ENCODE measurements at regions not wholly inside any gene's neighbourhood (a gene's known extent, or its start where the extent isn't known, plus 50 kb on each side); places are given as distances from the start of the nearest gene placed in this dataset.
"Not testable (repeated sequence)": the region's sequence is repeated elsewhere in the genome, so short reads cannot be mapped to it uniquely, and the experiment has no call there.

DNA sequence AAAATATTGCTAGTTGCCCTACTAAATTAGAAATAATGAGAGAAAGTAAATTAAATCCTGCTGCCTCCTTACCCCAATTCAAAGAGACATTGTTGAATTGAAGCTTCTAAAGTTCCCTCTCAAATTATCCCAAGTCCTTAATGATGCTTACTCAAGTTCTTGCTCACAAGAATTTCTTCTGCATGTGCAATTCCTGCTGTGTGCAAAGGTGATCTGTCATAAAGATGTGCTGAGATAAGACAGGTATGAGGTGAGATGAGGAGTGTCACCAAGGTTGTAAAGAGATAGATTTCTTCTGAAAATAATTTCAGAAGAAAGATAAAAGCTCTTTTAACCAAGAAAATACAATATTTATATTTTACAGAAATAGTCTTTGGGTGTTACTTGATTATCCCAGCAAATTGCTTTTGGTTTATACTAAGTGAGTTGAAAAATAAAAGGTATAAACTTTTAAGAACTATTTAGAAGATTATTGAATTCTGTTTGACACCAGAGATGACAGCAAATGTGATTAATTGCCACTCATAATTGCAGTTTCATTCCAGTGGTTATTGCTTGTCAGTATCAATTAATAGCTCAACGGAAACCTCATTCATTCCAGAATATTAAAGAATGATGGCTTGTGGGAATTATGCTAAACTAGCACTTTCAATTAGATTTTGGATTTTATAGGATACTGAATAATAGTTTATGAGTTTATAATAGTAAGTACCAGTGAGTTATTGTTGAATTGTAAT lies 674.3 kb downstream of the STK39 start:
- TF ChIP-seq POLR2A (IDR thresholded peaks at IDR 0.05) (no peak), EP300 (IDR thresholded peaks at IDR 0.05) (no peak), CTCF (IDR thresholded peaks at IDR 0.05) (no peak)
- no peak for DNase-seq (ENCODE audit: low spot score in 2 of 2)
- no peaks in the 10 kb centered on the region for H3K36me3 ChIP-seq
- 72 to 78% methylated on average over 1 of the region's 1 CpG for WGBS, 2 donors
- H3K4me1 ChIP-seq, result no peaks in the 10 kb centered on the region
- no peaks in the 10 kb centered on the region for H3K9me3 ChIP-seq
- H3K27me3 ChIP-seq, result no peaks in the 10 kb centered on the region
- H3K27ac ChIP-seq, result no peak overlapping the region
- no peak overlapping the region for H3K4me3 ChIP-seq

GRCh38 chr2:167570370-167570769 lies 677.0 kb downstream of the STK39 start:
- H3K36me3 ChIP-seq, result no peaks in the 10 kb centered on the region
- DNase-seq (ENCODE audit: low spot score in 2 of 2), result no peak

DNA sequence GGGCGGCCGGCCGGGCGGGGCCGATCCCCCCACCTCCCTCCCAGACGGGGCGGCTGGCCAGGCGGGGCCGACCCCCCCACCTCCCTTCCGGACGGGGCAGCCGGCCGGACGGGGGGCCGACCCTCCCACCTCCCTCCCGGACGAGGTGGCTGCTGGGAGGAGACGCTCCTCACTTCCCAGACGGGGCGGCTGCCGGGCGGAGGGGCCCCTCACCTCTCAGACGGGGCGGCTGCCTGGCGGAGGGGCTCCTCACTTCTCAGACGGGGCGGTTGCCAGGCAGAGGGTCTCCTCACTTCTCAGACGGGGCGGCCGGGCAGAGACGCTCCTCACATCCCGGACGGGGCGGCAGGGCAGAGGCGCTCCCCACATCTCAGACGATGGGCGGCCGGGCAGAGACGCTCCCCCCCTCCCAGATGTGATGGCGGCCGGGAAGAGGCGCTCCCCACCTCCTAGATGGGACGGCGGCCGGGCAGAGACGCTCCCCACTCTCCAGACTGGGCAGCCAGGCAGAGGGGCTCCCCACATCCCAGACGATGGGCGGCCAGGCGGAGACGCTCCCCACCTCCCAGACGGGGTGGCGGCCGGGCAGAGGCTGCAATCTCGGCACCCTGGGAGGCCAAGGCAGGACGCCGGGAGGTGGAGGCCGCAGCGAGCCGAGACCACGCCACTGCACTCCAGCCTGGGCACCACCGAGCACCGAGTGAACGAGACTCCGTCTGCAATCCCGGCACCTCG lies 675.8 kb downstream of the XIRP2 start:
- not testable (repeated sequence) for H3K36me3 ChIP-seq; H3K4me1 ChIP-seq; H3K4me3 ChIP-seq; DNase-seq (ENCODE audit: low spot score in 2 of 2); H3K27me3 ChIP-seq; H3K27ac ChIP-seq
- peaks cover 0 to 19% (median 0%) of the 10 kb centered on the region in 4 donors for H3K9me3 ChIP-seq
- 90 to 100% methylated on average over 2 to 8 of the region's 66 CpGs for WGBS, 2 donors

More at GRCh38 chr2:167570370-167570769, 677.0 kb downstream of the STK39 start:
- Histone ChIP-seq H3K27me3 (no peaks in the 10 kb centered on the region), H3K27ac (no peak overlapping the region), H3K4me3 (no peak overlapping the region), H3K9me3 (peaks cover 0 to under 1% (median 0%) of the 10 kb centered on the region in 4 donors), H3K4me1 (no peaks in the 10 kb centered on the region)
- TF ChIP-seq POLR2A (IDR thresholded peaks at IDR 0.05) (no peak), CTCF (IDR thresholded peaks at IDR 0.05) (no peak), EP300 (IDR thresholded peaks at IDR 0.05) (no peak)
- WGBS, 2 donors, result 95 to 97% methylated on average over 3 of the region's 3 CpGs

DNA sequence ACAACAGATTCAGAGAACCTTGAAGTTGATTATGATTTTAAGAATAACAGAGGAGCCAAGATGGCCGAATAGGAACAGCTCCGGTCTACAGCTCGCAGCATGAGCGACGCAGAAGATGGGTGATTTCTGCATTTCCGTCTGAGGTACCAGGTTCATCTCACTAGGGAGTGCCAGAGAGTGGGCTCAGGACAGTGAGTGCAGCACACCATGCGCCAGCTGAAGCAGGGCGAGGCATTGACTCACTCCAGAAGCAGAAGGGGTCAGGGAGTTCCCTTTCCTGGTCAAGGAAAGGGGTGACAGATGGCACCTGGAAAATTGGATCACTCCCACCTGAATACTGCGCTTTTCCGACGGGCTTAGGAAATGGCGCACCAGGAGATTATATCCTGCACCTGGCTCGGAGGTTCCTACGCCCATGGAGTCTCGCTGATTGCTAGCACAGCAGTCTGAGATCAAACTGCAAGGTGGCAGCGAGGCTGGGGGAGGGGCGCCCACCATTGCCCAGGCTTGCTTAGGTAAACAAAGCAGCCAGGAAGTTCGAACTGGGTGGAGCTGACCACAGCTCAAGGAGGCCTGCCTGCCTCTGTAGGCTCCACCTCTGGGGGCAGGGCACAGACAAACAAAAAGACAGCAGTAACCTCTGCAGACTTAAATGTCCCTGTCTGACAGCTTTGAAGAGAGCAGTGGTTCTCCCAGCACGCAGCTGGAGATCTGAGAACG lies 670.2 kb downstream of the XIRP2 start:
- not testable (repeated sequence) for H3K27me3 ChIP-seq; H3K27ac ChIP-seq; H3K4me3 ChIP-seq; H3K36me3 ChIP-seq; H3K4me1 ChIP-seq; DNase-seq (ENCODE audit: low spot score in 2 of 2)
- WGBS, 2 donors, result 95 to 96% methylated on average over 18 to 19 of the region's 20 CpGs
- H3K9me3 ChIP-seq, result peaks cover 0 to 10% (median 0%) of the 10 kb centered on the region in 4 donors

- Histone ChIP-seq H3K27me3 (no peaks in the 10 kb centered on the region), H3K9me3 (peaks cover 0 to 5% (median 0%) of the 10 kb centered on the region in 4 donors), H3K36me3 (no peaks in the 10 kb centered on the region), H3K4me1 (peaks cover 0 to 5% (median 0%) of the 10 kb centered on the region in 4 donors), H3K4me3 (no peak overlapping the region), H3K27ac (no peak overlapping the region)
- no peak for TF ChIP-seq EP300 (IDR thresholded peaks at IDR 0.05)
- TF ChIP-seq CTCF (IDR thresholded peaks at IDR 0.05), result no peak
- TF ChIP-seq POLR2A (IDR thresholded peaks at IDR 0.05), result no peak
- DNase-seq (ENCODE audit: low spot score in 2 of 2), result no peak
- 62 to 72% methylated on average over 2 of the region's 2 CpGs for WGBS, 2 donors
Observed at GRCh38 chr2:167555098-167555720, 666.9 kb downstream of the XIRP2 start.
